Activated CD4-positive, alpha-beta T cell treated with anti-CD3 and anti-CD28 coated beads, Interleukin-10, Interleukin-2, amounts not matched to agents 100 ng/mL and 50 ng/mL, durations not matched to agents 16 hours and 8 hours (primary cell): ENCODE measurements at regions not wholly inside any gene's neighbourhood (a gene's known extent, or its start where the extent isn't known, plus 50 kb on each side); places are given as distances from the start of the nearest gene placed in this dataset.
"Not testable (repeated sequence)": the region's sequence is repeated elsewhere in the genome, so short reads cannot be mapped to it uniquely, and the experiment has no call there.

ENCODE experiments used
- DNase-seq: peaks from one replicate; pipeline ENCODE4 v3.0.0-alpha.2; 2020

- DNase-seq, result no peak
Measured at GRCh38 chr5:124796495-124796894, 50.1 kb upstream of the ZNF608 start.

DNA sequence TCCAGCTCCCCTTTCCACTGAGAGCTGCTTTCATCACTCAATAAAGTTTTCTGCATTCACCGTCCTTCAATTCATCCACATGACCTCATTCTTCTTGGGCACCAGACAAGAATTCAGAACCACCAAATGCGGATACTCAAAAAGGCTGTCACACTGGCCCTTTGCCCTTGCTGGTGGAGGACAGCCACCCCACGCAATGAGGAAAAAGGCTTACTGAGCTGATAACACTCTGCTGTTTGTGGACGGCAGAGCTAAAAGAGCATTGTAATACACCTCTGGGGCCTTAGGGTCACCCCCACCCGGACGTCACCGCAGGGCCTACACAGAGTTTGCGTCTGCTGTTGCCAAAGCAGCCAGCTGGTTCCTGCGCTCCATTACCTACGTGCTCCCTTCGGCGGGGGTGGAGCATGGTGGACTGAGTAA is 51.2 kb upstream of the ZNF608 start:
- DNase-seq, result no peak

DNA sequence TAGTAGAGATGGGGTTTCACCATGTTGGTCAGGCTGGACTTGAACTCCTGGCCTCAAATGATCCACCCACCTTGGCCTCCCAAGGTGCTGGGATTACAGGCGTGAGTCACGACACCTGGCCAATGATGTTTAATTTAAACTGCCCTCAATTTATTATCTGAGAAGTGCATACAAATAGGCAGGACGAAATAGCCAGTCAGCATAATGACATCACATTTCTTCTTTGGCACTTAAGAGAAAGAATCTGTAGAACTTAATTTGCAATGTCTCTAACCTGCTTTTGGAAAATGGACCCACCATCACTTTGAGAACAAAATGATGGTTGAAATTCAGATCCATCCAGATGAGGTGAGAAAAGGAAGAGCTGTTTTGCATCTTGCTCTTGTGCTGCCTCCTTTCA is 52.5 kb upstream of the ZNF608 start:
- no peak for DNase-seq

DNA sequence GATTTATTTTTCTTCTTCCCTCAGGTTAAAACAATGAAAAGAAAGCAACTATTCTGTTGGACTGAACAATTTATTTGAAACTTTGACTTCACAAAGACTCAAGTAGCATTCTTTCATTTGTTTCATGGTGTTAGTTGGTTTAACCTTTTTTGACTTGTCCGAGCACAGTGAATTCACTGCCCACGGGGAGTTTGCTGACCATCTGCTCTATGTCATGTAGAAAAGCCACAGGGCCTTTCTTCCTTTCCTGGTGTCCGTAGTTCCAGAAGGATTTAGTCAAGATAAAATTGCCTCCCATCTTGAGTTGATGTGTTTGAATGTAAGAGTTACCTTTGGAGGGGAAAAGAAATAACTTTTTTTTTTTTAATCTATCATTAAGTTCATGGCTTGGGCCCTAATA is 55.1 kb upstream of the ZNF608 start:
- no peak for DNase-seq

GRCh38 chr5:124803617-124804323 is 57.3 kb upstream of the ZNF608 start:
- DNase-seq, result no peak

DNA sequence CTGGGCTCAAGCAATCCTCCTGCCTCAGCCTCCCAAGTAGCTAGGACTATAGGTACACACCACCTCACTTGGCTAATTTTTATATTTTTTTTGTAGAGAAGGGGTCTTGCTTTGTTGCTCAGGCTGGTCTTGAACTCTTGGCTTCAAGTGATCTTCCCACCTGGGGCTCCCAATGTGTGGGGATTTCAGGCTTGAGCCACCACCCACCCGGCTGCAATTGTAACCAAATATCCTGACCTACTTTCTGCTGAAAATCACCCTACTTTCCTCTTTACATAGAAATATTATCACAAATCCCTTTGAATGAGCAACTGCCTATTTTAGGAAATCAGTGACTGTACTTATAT is 59.6 kb upstream of the ZNF608 start:
- no peak for DNase-seq

DNA sequence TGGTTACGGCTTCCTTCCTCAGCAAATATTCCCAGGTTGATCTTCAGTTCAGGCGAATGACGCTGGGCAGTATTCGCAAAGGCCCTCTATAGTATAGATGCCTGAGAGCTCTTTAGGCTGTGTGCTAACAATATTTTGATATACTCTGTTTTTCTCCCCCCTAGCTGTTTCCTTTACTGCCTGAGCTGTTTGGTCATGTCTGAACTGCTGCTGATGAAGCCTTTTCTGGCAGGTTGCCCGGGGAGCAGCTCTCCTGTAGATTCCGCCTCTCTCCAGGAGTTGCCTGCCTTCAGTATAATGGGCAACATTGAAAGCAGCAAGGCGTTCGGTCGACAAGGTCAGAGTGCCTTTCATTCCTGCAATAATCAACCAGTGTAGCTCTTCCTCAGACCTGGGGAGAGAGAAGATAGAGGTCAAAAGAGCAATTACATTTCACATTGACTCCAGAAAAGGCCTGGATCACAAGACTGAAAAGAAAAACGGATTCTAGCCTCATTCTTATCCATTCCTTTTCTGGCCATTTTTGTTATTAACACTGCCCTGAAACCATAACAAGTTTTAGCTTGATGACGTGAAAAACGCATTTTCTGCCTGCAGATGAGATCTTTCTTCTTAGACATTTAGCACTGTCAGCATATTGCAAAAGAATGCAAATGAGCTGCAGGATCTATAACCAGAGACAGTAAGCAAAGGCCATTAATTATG is 60.1 kb upstream of the ZNF608 start:
- no peak for DNase-seq

GRCh38 chr5:124808842-124809268 is 62.4 kb upstream of the ZNF608 start:
- no peak for DNase-seq

GRCh38 chr5:124810396-124811006 is 64.1 kb upstream of the ZNF608 start:
- DNase-seq, result no peak

DNA sequence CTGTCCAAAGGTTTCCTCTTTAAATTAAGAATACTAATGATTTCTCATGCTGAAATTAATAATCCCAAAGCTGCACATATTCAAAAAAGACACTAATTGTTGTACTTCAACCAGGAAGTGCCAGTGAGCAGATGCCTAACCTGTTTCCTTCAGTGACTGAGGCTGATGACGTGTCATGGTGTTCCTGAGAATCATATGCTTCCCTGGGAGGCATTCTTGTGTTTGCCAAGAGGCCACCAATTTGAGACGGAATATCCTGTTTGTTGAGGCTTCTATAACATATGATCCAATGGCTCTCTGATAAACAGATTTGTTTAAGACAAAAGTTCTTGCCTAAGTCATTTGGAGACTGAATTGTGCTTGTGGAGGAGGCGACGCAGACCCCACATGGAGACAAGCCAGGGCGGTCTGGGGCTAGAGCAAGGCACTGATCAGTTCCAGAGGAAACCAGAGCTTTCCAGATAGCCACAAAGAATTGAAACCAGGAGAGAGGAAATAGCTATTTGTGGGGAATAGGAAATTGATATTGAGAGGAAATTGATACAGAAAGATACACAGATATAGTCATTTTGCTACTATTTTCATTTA is 66.4 kb upstream of the ZNF608 start:
- DNase-seq, result no peak

DNA sequence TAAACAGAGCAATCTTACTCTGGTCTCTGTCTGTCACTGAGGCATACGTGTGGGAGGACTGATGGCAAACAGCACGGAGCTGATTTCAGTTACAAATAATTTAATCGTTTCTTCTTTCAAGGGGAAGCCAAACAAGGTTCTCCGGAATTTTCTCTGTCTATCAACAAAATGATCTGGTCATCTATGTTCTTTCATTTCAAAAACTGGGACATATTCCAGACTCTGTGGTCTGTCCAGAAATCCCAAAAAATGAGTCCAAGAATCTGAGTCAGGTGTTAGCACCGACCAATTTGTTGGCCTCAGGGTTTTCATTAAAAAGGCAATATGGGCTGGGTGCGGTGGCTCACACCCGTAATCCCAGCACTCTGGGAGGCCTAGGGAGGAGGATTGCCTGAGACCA is 69.9 kb upstream of the ZNF608 start:
- DNase-seq, result no peak

DNA sequence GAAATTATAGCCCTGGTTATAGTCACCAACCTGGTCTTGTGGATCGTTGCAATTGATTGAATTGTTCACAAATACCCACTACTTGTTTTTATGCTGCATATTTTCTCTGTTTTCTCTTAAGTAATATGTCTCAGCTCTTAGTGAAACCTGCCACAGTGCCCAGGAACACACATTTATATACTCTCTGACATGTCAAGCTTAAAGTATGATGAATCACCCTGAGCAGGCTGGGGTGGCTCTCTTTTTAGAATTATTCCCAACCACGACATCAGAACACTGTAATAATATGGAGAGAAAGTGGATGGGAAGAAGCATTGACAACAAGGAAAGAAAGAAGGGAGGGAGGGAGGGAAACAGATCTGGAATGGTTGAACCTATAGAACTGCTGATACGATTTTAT is 72.8 kb upstream of the ZNF608 start:
- DNase-seq, result no peak

DNA sequence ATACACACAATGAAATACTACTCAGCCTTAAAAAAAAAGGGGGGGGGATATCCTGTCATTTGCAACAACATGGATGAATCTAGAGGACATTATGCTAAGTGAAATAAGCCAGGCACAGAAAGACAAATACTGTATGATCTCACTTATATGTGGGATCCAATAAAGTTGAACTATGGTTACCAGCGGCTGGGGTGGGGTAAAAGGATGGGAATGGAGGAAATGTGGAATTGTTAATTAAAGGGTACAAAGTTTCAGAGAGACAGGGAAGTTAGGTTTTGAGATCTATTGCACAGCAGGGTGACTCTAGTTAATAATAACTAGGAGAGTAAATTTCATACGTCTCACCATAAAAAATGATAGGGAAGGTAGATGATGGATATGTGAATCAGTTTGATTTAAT is 76.2 kb upstream of the ZNF608 start:
- no peak for DNase-seq

DNA sequence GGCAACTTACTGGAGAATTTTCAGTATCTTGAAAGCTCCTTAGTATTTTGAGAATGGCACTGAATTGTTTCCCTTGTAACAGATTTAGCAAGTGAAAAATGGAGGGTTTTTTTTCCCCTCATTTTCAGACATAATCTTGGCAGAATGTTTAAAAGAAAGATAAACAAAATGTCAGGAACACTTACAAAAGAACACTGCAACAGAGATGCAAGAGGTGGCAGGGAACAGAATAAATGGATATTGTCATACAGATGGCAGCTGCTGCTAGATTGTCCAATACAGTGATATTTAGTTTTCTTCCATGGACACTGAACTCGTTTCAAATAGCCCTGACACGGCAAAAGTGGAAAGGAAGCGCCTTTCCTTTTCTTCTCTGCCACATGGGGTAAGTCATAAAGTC is 76.9 kb upstream of the ZNF608 start:
- DNase-seq, result no peak

DNA sequence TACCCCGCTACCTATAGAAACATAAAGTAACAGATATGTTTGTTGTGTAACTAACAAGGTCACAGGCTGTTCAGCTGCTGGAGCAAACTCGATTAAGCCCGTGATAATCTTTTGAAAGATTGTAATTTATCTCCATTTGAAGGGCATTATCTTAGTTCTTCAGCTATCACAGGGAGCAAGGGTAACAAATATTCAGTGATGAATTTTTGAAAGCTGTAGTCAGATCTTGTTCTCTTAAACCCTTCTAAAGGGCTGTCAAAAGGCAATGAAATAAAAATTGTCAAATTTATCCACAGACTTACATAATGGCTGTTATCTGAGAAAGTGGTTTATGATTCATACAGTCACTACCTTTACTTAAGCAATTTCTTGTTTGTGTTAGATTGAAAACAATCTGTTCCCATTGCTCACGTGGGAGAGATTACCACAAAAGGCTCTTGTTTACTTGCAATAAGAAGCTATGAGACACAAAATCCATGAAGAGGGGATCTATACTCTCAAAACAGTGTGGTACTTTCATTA is 78.3 kb upstream of the ZNF608 start:
- no peak for DNase-seq

- no peak for DNase-seq
Measured at GRCh38 chr5:124825250-124825982, 79.0 kb upstream of the ZNF608 start.

DNA sequence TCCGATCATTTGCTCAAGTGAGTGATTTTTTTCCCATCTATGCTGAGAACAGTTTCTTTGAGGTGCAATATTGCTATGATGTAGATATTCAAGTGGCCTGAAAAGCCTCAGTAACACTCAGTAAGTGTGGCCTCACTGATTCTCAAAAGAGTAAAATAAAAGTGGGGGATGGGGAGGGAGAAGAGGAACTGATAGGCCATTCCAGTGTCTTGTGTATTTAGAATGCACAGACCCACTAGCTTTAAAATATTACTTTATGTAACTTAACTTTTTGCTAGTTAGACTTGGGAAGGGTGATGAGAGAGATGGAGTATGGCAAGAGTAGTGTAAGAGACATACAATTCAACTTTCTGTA is 79.5 kb upstream of the ZNF608 start:
- no peak for DNase-seq

GRCh38 chr5:124828731-124829234 is 82.3 kb upstream of the ZNF608 start:
- DNase-seq, result no peak

DNA sequence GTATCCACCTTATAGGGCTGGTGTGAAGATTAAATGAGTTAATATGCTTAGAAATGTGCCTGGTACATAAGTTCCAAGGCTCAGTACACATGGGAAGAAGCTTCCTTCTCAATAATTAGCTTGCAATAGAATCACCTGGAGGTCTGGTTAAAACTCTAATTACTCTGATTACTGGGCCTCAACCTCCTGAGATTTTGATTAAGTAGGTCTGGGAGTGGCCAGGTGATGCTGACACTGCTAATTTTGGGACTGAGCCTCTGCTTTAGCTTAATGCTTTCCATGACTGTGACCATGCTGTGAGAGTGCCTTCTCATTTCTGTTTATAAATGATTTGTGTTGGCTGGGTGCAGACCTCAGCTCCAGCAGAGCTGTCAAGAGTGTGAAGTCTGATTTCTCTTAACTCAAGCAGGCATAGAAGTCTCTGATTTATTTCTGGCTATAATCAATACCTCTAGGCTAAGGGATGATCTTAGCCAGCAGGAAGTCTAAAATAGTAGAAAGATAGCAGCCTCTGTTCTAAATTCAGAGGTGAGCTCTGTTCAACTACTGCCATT is 85.3 kb upstream of the ZNF608 start:
- DNase-seq, result no peak

DNA sequence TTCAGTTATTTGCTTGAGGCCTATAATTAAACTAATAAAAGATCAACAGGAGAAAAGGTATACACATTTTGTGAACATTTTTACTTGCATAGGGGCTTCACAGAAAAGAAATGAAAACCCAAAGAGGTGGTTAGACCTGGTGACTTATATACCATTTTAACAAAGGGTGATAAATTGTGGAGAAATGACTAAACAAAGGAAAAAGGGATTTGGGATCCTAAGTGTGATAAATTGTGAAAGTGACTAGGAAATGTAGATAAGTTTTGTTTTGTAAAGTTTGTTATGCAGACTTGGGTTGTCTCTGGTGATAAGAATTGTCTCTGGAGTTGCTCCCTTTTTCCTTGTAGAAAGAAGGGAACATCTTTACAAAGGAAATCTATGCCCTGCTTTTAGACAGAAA is 86.1 kb upstream of the ZNF608 start:
- DNase-seq, result no peak

GRCh38 chr5:124836314-124836713 is 89.9 kb upstream of the ZNF608 start:
- DNase-seq, result not testable (repeated sequence)

- DNase-seq, result no peak
Measured at GRCh38 chr5:124839371-124839998, 93.0 kb upstream of the ZNF608 start.
